Tibial nerve (tissue), 4 donors: ENCODE measurements at regions not wholly inside any gene's neighbourhood (a gene's known extent, or its start where the extent isn't known, plus 50 kb on each side); places are given as distances from the start of the nearest gene placed in this dataset.
"Not testable (repeated sequence)": the region's sequence is repeated elsewhere in the genome, so short reads cannot be mapped to it uniquely, and the experiment has no call there.

ENCODE experiments used
- DNase-seq, 2 donors: peaks; one replicate each; pipeline ENCODE4 v3.0.0-alpha.2; 2019; ENCODE audit warnings: low spot score in 2 of 2
- H3K27ac ChIP-seq, 4 donors: fragments of 200-600 bp; sonication (generic) in 3 of 4; one replicate each; pipeline ENCODE4 v1.5.1; 2017 to 2019; ENCODE audit warnings: mild to moderate bottlenecking in 1 of 4
- H3K27me3 ChIP-seq, 2 donors: fragments of 200-600 bp; sonication (generic) in 1 of 2; one replicate each; pipeline versions ENCODE4 v1.5.1 to v1.6.0; 2017 to 2019
- H3K36me3 ChIP-seq, 3 donors: fragments of 200-600 bp; sonication (generic); one replicate each; pipeline ENCODE4 v1.5.1; 2018 to 2019
- H3K4me1 ChIP-seq, 4 donors: fragments of 200-600 bp; sonication (generic) in 3 of 4; one replicate each; pipeline ENCODE4 v1.5.1; 2017 to 2019
- H3K4me3 ChIP-seq, 4 donors: fragments of 200-600 bp; sonication (generic) in 3 of 4; one replicate each; pipeline ENCODE4 v1.5.1; 2017 to 2019; ENCODE audit warnings: mild to moderate bottlenecking in 1 of 4, moderate library complexity in 1 of 4
- H3K9me3 ChIP-seq, 4 donors: fragments of 200-600 bp; sonication (generic) in 3 of 4; one replicate each; pipeline ENCODE4 v1.5.1; 2017 to 2019
- EP300 ChIP-seq, 2 donors: sonication (generic); formaldehyde crosslinking; IDR thresholded peaks; one replicate each; pipeline ENCODE4 v1.6.1; 2017; ENCODE audit warnings: antibody characterized with exemption in 2 of 2, mild to moderate bottlenecking in 1 of 2
- POLR2A ChIP-seq, 2 donors: fragments of 450-650 bp; IDR thresholded peaks; one replicate each; pipeline ENCODE4 v1.6.1; 2017; ENCODE audit warnings: antibody characterized with exemption in 2 of 2, mild to moderate bottlenecking in 2 of 2, moderate library complexity in 2 of 2
- WGBS, 2 donors: methylation state at CpG; one replicate each; pipeline ENCODE4 v1.1.5; 2018; 5-methylcytosine and 5-hydroxymethylcytosine counted together
- TF ChIP-seq, protein P1 (sequence below), 5 experiments: fragments of 200-600 bp in 3 of 5; fragments of 450-650 bp in 2 of 5; sonication (generic) in 3 of 5; IDR thresholded peaks; one replicate each; pipeline ENCODE4 v1.5.1; 2016 to 2019; ENCODE audit warnings: antibody characterized with exemption in 5 of 5, mild to moderate bottlenecking in 3 of 5, moderate library complexity in 2 of 5

DNA sequence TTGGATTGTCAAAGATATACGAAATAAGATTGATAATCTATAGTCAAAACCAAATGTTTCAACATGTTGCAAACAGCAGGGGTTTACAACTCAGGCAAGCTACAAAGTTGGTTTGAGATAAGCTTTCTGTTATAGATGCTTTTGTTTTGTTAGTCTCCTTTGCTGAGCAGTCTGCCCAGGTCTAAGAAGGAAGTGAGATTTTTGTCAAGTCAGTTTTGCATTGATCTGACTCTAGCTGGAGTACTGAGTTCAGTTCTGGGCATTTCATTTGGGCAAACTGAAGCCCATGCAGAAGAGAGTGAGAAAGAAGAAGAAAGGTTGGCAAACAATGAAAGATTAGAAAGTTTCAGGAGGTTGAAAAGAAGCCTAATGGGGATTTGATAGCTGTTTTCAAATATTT is 983.0 kb upstream of the SLC39A10 start:
- Histone ChIP-seq H3K36me3 (no peaks in the 10 kb centered on the region), H3K4me1 (no peaks in the 10 kb centered on the region), H3K9me3 (no peaks in the 10 kb centered on the region), H3K27ac (no peak overlapping the region), H3K27me3 (no peaks in the 10 kb centered on the region), H3K4me3 (no peak overlapping the region)
- 81 to 82% methylated on average over 1 of the region's 1 CpG for WGBS, 2 donors
- no peak for DNase-seq
- TF ChIP-seq EP300 (IDR thresholded peaks at IDR 0.05) (no peak), POLR2A (IDR thresholded peaks at IDR 0.05) (no peak)
- TF ChIP-seq, protein P1, sequence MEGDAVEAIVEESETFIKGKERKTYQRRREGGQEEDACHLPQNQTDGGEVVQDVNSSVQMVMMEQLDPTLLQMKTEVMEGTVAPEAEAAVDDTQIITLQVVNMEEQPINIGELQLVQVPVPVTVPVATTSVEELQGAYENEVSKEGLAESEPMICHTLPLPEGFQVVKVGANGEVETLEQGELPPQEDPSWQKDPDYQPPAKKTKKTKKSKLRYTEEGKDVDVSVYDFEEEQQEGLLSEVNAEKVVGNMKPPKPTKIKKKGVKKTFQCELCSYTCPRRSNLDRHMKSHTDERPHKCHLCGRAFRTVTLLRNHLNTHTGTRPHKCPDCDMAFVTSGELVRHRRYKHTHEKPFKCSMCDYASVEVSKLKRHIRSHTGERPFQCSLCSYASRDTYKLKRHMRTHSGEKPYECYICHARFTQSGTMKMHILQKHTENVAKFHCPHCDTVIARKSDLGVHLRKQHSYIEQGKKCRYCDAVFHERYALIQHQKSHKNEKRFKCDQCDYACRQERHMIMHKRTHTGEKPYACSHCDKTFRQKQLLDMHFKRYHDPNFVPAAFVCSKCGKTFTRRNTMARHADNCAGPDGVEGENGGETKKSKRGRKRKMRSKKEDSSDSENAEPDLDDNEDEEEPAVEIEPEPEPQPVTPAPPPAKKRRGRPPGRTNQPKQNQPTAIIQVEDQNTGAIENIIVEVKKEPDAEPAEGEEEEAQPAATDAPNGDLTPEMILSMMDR (IDR thresholded peaks at IDR 0.05) = no peak

DNA sequence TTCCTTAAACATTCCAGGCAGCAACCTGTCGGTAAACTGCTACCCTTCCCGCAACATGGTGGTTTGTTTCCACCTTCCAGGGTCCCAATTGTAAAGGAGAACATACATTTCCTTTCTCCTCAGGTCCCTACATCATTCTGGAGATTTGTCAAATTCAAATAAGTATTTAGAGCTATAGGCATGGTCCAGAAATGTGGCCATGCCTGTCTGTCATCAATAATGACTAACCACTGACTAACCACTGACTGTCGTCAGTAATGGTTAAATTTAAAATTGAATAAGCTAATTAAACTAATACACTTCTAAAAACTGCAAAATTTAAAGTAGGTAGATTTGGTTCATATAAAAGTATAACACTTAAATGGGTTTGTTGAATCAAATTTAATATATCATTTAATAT is 984.0 kb upstream of the SLC39A10 start:
- Histone ChIP-seq H3K4me3 (no peak overlapping the region), H3K9me3 (no peaks in the 10 kb centered on the region), H3K4me1 (no peaks in the 10 kb centered on the region), H3K27me3 (no peaks in the 10 kb centered on the region), H3K36me3 (no peaks in the 10 kb centered on the region), H3K27ac (no peak overlapping the region)
- TF ChIP-seq, protein P1 (IDR thresholded peaks at IDR 0.05) = no peak
- TF ChIP-seq EP300 (IDR thresholded peaks at IDR 0.05) = no peak
- no peak for TF ChIP-seq POLR2A (IDR thresholded peaks at IDR 0.05)
- no peak for DNase-seq
- WGBS, 2 donors = 82 to 85% methylated on average over 3 of the region's 3 CpGs

DNA sequence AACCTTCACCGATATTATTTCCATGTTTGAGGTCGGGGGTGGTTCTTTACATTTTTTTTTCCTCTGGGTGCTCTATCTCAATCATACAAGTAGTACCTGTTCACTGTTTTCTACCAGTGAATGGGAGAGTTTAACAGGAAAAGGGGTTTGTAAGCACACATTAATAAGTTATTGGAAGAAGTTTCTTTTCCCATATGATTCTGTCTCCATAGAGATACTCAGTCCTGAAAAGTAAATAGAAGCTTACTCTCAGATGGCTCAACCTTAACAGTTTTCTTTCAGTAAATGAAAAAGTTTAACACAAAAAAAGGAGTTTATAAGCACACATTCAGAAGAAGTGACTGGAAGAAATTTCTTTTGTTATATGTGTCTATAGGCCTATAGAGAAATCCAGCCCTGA is 995.6 kb upstream of the SLC39A10 start:
- DNase-seq = no peak
- TF ChIP-seq EP300 (IDR thresholded peaks at IDR 0.05) = no peak
- TF ChIP-seq POLR2A (IDR thresholded peaks at IDR 0.05) = no peak
- TF ChIP-seq, protein P1 (IDR thresholded peaks at IDR 0.05) = no peak
- Histone ChIP-seq H3K4me1 (no peaks in the 10 kb centered on the region), H3K9me3 (no peaks in the 10 kb centered on the region), H3K27ac (no peak overlapping the region), H3K27me3 (no peaks in the 10 kb centered on the region), H3K4me3 (no peak overlapping the region), H3K36me3 (no peaks in the 10 kb centered on the region)
- 93 to 94% methylated on average over 2 of the region's 2 CpGs for WGBS, 2 donors

DNA sequence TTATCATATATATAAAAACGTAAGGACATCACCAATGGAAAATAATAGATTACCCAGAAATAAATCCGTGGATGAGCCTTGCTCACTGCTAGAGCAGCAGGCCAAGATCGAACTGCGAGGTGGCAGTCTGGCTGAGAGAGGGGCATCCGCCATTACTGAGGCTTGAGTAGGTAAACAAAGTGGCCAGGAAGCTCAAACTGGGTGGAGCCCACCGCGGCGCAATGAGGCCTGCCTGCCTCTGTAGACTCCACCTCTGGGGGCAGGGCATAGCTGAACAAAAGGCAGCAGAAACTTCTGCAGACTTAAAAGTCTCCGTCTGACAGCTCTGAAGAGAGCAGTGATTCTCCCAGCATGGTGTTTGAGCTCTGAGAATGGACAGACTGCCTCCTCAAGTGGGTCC is 1018.0 kb upstream of the SLC39A10 start:
- H3K9me3 ChIP-seq, H3K36me3 ChIP-seq, H3K27ac ChIP-seq, DNase-seq, H3K4me1 ChIP-seq, H3K27me3 ChIP-seq, H3K4me3 ChIP-seq: not testable (repeated sequence)
- WGBS, 2 donors = 90 to 93% methylated on average over 9 of the region's 9 CpGs

DNA sequence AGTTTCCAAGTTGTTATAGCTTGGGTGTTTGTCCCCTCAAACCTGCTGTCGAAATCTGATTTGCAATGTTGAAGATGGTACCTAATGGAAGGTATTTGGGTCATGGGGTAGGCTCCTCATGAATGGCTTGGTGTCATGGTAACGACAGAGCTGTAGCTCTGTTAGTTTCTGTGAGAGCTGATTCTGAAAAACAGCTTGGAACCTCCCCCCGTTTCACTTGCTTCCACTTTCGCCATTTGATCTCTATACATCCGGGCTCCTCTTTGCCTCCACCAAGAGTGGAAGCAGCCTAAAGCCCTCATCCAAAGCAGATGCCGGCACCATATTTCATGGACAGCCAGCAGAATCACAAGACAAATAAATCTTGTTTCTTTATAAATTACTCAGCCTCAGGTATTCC is 1035.1 kb upstream of the SLC39A10 start:
- Histone ChIP-seq H3K4me1 (no peaks in the 10 kb centered on the region), H3K4me3 (no peak overlapping the region), H3K27me3 (no peaks in the 10 kb centered on the region), H3K36me3 (no peaks in the 10 kb centered on the region), H3K27ac (no peak overlapping the region), H3K9me3 (no peaks in the 10 kb centered on the region)
- TF ChIP-seq, protein P1 (IDR thresholded peaks at IDR 0.05) = no peak
- TF ChIP-seq POLR2A (IDR thresholded peaks at IDR 0.05) (no peak), EP300 (IDR thresholded peaks at IDR 0.05) (no peak)
- no peak for DNase-seq
- 80 to 88% methylated on average over 6 of the region's 6 CpGs for WGBS, 2 donors

DNA sequence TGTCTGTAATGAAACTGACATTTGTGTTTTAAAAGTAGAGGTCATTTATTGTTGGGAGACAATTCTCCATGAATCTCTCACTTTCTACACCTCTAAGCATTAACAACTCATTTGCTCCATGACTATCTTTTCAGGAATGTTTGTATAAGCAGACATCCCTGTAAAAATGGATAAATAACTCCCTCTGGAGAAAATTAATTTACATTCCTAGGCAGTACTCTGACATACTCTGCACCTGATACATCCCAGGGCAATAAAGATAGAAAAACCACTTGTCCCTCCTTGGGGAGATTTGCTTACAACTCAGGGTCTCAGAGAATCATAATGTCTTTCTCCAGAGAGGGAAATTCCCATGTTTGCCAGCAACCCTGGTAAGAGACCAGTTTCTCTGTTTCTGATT is 1037.7 kb upstream of the SLC39A10 start:
- no peak overlapping the region for H3K4me3 ChIP-seq
- H3K9me3 ChIP-seq = no peaks in the 10 kb centered on the region
- H3K27ac ChIP-seq = no peak overlapping the region
- TF ChIP-seq POLR2A (IDR thresholded peaks at IDR 0.05) = no peak
- no peak for TF ChIP-seq EP300 (IDR thresholded peaks at IDR 0.05)
- TF ChIP-seq, protein P1 (IDR thresholded peaks at IDR 0.05) = no peak
- H3K36me3 ChIP-seq = no peaks in the 10 kb centered on the region
- no peaks in the 10 kb centered on the region for H3K27me3 ChIP-seq
- H3K4me1 ChIP-seq = no peaks in the 10 kb centered on the region
- DNase-seq = no peak
